ENCODE measurements at regions not wholly inside any gene's neighbourhood (a gene's known extent, or its start where the extent isn't known, plus 50 kb on each side); places are given as distances from the start of the nearest gene placed in this dataset.

GRCh38 chr22:23397008-23397612 lies 183.0 kb downstream of the IGLL1 start:
- TF ChIP-seq POLR2A (IDR thresholded peaks at IDR 0.05; ENCODE audit: low read depth, low read length) (no peak), CTCF (conservative IDR thresholded peaks at IDR 0.05; ENCODE audit: low read depth, low read length) (no peak), RFX5 (IDR thresholded peaks at IDR 0.05; ENCODE audit: low read depth, low read length) (no peak), USF2 (IDR thresholded peaks at IDR 0.05; ENCODE audit: low read depth, low read length) (no peak), MAFK (IDR thresholded peaks at IDR 0.05; ENCODE audit: low read depth, low read length) (no peak)

Measured in IMR-90 (cell line).